ENCODE measurements at regions not wholly inside any gene's neighbourhood (a gene's known extent, or its start where the extent isn't known, plus 50 kb on each side); places are given as distances from the start of the nearest gene placed in this dataset.
"Not testable (repeated sequence)": the region's sequence is repeated elsewhere in the genome, so short reads cannot be mapped to it uniquely, and the experiment has no call there.

GRCh38 chrX:74104356-74105015, 199.5 kb upstream of the ZCCHC13 start:
- peaks cover 2% of the 10 kb centered on the region for H3K27me3 Mint-ChIP-seq (ENCODE audit: unreplicated experiment)
- no peak overlapping the region for H3K27ac Mint-ChIP-seq (ENCODE audit: unreplicated experiment)
- H3K36me3 Mint-ChIP-seq (ENCODE audit: unreplicated experiment) = peaks cover 13% of the 10 kb centered on the region
- no peak for DNase-seq
- no peak overlapping the region for H3K4me3 Mint-ChIP-seq (ENCODE audit: unreplicated experiment)
- no peaks in the 10 kb centered on the region for H3K4me1 Mint-ChIP-seq (ENCODE audit: low read depth, unreplicated experiment)
- H3K9me3 Mint-ChIP-seq (ENCODE audit: unreplicated experiment) = no peaks in the 10 kb centered on the region
- TF ChIP-seq, protein P1, sequence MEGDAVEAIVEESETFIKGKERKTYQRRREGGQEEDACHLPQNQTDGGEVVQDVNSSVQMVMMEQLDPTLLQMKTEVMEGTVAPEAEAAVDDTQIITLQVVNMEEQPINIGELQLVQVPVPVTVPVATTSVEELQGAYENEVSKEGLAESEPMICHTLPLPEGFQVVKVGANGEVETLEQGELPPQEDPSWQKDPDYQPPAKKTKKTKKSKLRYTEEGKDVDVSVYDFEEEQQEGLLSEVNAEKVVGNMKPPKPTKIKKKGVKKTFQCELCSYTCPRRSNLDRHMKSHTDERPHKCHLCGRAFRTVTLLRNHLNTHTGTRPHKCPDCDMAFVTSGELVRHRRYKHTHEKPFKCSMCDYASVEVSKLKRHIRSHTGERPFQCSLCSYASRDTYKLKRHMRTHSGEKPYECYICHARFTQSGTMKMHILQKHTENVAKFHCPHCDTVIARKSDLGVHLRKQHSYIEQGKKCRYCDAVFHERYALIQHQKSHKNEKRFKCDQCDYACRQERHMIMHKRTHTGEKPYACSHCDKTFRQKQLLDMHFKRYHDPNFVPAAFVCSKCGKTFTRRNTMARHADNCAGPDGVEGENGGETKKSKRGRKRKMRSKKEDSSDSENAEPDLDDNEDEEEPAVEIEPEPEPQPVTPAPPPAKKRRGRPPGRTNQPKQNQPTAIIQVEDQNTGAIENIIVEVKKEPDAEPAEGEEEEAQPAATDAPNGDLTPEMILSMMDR (IDR thresholded peaks at IDR 0.05; ENCODE audit: partially characterized antibody, unreplicated experiment) = no peak

DNA sequence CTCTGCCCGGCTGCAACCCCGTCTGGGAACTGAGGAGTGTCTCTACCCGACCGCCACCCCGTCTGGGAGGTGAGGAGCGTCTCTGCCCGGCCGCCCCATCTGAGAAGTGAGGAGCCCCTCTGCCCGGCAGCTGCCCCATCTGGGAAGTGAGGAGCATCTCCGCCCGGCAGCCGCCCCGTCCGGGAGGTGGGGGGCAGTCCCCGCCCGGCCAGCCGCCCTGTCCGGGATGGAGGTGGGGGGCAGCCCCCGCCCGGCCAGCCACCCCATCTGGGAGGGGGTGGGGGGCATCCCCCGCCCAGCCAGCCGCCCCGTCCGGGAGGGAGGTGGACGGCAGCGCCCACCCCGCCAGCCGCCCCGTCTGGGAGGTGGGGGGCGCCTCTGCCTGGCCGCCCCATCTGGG, 205.6 kb upstream of the ZCCHC13 start:
- H3K4me3 Mint-ChIP-seq (ENCODE audit: unreplicated experiment); H3K4me1 Mint-ChIP-seq (ENCODE audit: low read depth, unreplicated experiment): not testable (repeated sequence)

DNA sequence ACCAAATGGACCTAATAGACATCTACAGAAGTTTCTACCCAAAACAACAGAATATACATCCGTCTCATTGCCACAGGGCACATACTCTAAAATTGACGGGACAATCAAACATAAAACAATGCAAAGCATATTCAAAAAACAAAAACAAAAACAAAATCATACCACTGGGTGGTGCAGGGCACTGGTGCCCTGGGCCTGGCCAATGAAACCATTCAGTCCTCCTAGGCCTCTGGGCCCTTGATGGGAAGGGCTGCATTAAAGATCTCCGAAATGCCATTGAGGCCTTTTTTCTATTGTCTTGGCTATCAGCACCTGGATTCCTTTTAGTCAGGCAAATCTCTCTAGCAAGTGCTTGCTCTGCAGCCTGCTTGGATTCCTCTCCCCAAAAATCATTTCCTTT, 213.9 kb upstream of the ZCCHC13 start:
- H3K36me3 Mint-ChIP-seq (ENCODE audit: unreplicated experiment) = peaks cover 10% of the 10 kb centered on the region
- H3K4me1 Mint-ChIP-seq (ENCODE audit: low read depth, unreplicated experiment) = no peaks in the 10 kb centered on the region
- DNase-seq = no peak
- TF ChIP-seq, protein P1 (IDR thresholded peaks at IDR 0.05; ENCODE audit: partially characterized antibody, unreplicated experiment) = no peak
- no peaks in the 10 kb centered on the region for H3K27me3 Mint-ChIP-seq (ENCODE audit: unreplicated experiment)
- H3K4me3 Mint-ChIP-seq (ENCODE audit: unreplicated experiment) = no peak overlapping the region
- peaks cover 6% of the 10 kb centered on the region for H3K9me3 Mint-ChIP-seq (ENCODE audit: unreplicated experiment)
- H3K27ac Mint-ChIP-seq (ENCODE audit: unreplicated experiment) = no peak overlapping the region

More for the DNA sequence above, 205.6 kb upstream of the ZCCHC13 start:
- H3K27me3 Mint-ChIP-seq (ENCODE audit: unreplicated experiment); H3K9me3 Mint-ChIP-seq (ENCODE audit: unreplicated experiment); H3K36me3 Mint-ChIP-seq (ENCODE audit: unreplicated experiment); H3K27ac Mint-ChIP-seq (ENCODE audit: unreplicated experiment); DNase-seq: not testable (repeated sequence)

DNA sequence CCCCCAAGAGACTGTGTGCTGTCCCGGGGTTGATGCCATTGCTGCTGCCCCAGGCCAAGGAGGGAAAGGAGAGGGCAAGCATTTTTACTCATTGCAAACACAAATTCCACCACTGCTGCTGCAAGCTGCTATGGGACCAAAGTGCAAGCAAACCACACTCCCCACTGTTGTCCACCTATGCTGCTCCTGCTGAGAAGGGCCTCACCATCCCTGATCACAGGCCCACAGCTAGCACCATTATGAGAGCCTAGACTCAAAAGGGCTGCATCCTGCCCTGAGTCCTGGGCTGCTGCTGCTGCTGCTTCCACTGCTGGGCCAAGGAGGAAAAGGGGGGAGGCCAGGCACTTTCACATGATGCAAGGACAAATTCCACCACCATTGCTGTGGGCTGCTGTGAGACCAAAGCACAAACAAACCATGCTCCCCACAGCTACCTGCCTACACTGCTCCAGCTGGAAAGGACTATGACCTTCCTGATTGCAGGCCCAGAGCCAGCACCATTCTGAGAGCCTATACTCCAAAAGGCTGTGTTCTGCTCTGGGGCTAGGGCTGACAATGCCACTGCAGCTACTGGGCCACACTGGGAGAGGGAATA, 218.2 kb upstream of the ZCCHC13 start:
- Mint-ChIP-seq H3K27me3 (ENCODE audit: unreplicated experiment) (no peaks in the 10 kb centered on the region), H3K4me1 (ENCODE audit: low read depth, unreplicated experiment) (no peaks in the 10 kb centered on the region), H3K4me3 (ENCODE audit: unreplicated experiment) (no peak overlapping the region), H3K9me3 (ENCODE audit: unreplicated experiment) (peaks cover 5% of the 10 kb centered on the region), H3K27ac (ENCODE audit: unreplicated experiment) (no peak overlapping the region), H3K36me3 (ENCODE audit: unreplicated experiment) (peaks cover 9% of the 10 kb centered on the region)
- TF ChIP-seq, protein P1 (IDR thresholded peaks at IDR 0.05; ENCODE audit: partially characterized antibody, unreplicated experiment) = no peak
- no peak for DNase-seq

DNA sequence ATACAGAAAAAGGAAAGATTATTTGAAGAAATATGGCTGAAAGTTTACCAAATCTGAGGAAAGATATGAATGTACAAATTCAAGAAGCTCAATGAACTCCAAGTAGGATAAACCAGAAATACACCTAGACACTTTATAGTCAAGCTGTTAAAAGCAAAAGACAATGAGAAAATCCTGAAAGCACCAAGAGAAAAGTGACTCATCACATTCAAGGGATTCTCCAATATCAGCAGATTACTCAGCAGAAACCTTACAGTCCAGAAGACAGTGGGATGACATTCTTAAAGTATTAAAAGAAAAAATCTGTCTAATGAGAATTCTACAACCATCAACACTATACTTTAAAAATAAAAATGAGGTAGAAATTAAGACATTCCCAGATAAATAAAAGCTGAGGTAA, 223.8 kb upstream of the ZCCHC13 start:
- no peaks in the 10 kb centered on the region for H3K4me1 Mint-ChIP-seq (ENCODE audit: low read depth, unreplicated experiment)
- DNase-seq = no peak
- TF ChIP-seq, protein P1 (IDR thresholded peaks at IDR 0.05; ENCODE audit: partially characterized antibody, unreplicated experiment) = no peak
- H3K27me3 Mint-ChIP-seq (ENCODE audit: unreplicated experiment) = peaks cover 2% of the 10 kb centered on the region
- H3K4me3 Mint-ChIP-seq (ENCODE audit: unreplicated experiment) = no peak overlapping the region
- H3K27ac Mint-ChIP-seq (ENCODE audit: unreplicated experiment) = no peak overlapping the region
- no peaks in the 10 kb centered on the region for H3K9me3 Mint-ChIP-seq (ENCODE audit: unreplicated experiment)
- H3K36me3 Mint-ChIP-seq (ENCODE audit: unreplicated experiment) = peaks cover 10% of the 10 kb centered on the region

Data from glutamatergic neuron (in vitro differentiated cells).